ENCODE measurements at regions not wholly inside any gene's neighbourhood (a gene's known extent, or its start where the extent isn't known, plus 50 kb on each side); places are given as distances from the start of the nearest gene placed in this dataset.

DNA sequence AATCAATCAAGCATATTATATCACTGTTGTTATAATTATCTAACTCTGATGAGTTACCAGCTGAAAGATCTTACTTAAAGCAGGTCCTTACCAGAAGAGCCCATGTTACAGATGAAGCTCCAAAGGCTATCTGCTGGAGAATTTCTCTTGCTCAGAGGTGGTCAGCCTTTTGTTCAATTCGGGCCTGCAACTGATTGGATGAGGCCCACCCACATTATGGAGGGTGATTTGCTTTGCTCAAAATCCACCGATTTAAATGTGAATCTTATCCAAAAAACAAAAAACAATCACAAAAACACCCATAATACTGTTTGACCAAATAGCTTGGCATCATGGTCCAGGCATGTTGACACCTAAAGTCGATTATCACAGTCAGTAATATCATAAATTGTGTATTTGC is 348.6 kb upstream of the ANO3 start:
- H3K4me2 ChIP-seq (ENCODE audit: control insufficient read depth, extremely low read depth, insufficient read depth, low read depth, low read length), result no peak overlapping the region
- H2AFZ ChIP-seq (ENCODE audit: control insufficient read depth, low read length), result no peak overlapping the region
- no peaks in the 10 kb centered on the region for H3K9me1 ChIP-seq (ENCODE audit: control insufficient read depth, extremely low read depth, insufficient read depth, low read length)
- no peaks in the 10 kb centered on the region for H3K79me2 ChIP-seq (ENCODE audit: control insufficient read depth, insufficient read depth, low read length)
- no peak overlapping the region for H3K27ac ChIP-seq (ENCODE audit: control insufficient read depth, insufficient read depth, low read length)
- no peaks in the 10 kb centered on the region for H3K9me3 ChIP-seq (ENCODE audit: control insufficient read depth, low read depth, low read length)
- FAIRE-seq (no peak), DNase-seq (ENCODE audit: low read depth, low spot score) (no peak)
- H3K9ac ChIP-seq (ENCODE audit: control insufficient read depth, extremely low read depth, insufficient read depth, low read length), result no peak overlapping the region
- dilution Hi-C loops (cut with MboI; ENCODE audit: extremely low pct_ligation_motif_present, low sequenced_read_pairs), result no loop called here
- H3K27me3 ChIP-seq (ENCODE audit: control insufficient read depth, extremely low read depth, insufficient read depth, low read length), result no peaks in the 10 kb centered on the region
- H3K4me1 ChIP-seq (ENCODE audit: control insufficient read depth, extremely low read depth, insufficient read depth, low read length), result no peaks in the 10 kb centered on the region
- no peaks in the 10 kb centered on the region for H4K20me1 ChIP-seq (ENCODE audit: control insufficient read depth, extremely low read depth, insufficient read depth, low read length)
- TF ChIP-seq, protein P1, sequence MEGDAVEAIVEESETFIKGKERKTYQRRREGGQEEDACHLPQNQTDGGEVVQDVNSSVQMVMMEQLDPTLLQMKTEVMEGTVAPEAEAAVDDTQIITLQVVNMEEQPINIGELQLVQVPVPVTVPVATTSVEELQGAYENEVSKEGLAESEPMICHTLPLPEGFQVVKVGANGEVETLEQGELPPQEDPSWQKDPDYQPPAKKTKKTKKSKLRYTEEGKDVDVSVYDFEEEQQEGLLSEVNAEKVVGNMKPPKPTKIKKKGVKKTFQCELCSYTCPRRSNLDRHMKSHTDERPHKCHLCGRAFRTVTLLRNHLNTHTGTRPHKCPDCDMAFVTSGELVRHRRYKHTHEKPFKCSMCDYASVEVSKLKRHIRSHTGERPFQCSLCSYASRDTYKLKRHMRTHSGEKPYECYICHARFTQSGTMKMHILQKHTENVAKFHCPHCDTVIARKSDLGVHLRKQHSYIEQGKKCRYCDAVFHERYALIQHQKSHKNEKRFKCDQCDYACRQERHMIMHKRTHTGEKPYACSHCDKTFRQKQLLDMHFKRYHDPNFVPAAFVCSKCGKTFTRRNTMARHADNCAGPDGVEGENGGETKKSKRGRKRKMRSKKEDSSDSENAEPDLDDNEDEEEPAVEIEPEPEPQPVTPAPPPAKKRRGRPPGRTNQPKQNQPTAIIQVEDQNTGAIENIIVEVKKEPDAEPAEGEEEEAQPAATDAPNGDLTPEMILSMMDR (optimal IDR thresholded peaks at IDR 0.05 in 1 of 3, IDR thresholded peaks at IDR 0.05 in 1 of 3, conservative IDR thresholded peaks at IDR 0.05 in 1 of 3; ENCODE audit: extremely low read depth in 1 of 3, insufficient read depth in 2 of 3, low read length in 3 of 3), result no peak
- no peak for TF ChIP-seq EZH2 (IDR thresholded peaks at IDR 0.05; ENCODE audit: low read length)
- H3K36me3 ChIP-seq (ENCODE audit: control insufficient read depth in 2 of 2, extremely low read depth in 1 of 2, insufficient read depth in 2 of 2, low read length in 2 of 2), result no peaks in the 10 kb centered on the region
- no peak overlapping the region for H3K4me3 ChIP-seq (ENCODE audit: control insufficient read depth in 2 of 3, extremely low read depth in 1 of 3, insufficient read depth in 2 of 3, low read depth in 1 of 3, low read length in 3 of 3)

DNA sequence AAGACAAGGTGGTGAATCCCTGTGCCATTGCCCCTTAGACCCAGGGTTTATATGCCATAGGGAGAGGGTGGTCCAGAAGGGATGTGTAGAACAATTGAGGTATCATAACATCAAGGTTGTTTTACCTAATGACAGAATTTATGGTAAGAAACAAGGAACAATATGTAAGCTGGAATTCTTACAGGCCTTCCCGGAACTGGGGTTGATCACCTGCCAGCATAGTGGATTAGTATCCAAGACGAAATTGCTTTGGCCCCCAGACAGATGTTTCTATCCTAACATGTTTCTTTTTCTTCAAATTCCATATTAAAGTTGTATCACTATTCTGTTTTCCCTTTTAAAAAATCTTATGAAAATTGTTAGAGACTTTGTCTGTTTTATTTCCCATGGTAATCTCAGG is 343.8 kb upstream of the ANO3 start:
- no peak overlapping the region for H3K4me2 ChIP-seq (ENCODE audit: control insufficient read depth, extremely low read depth, insufficient read depth, low read depth, low read length)
- H3K79me2 ChIP-seq (ENCODE audit: control insufficient read depth, insufficient read depth, low read length), result no peaks in the 10 kb centered on the region
- no peaks in the 10 kb centered on the region for H3K36me3 ChIP-seq (ENCODE audit: control insufficient read depth in 2 of 2, extremely low read depth in 1 of 2, insufficient read depth in 2 of 2, low read length in 2 of 2)
- no peaks in the 10 kb centered on the region for H3K9me3 ChIP-seq (ENCODE audit: control insufficient read depth, low read depth, low read length)
- no peak overlapping the region for H3K9ac ChIP-seq (ENCODE audit: control insufficient read depth, extremely low read depth, insufficient read depth, low read length)
- H3K4me3 ChIP-seq (ENCODE audit: control insufficient read depth in 2 of 3, extremely low read depth in 1 of 3, insufficient read depth in 2 of 3, low read depth in 1 of 3, low read length in 3 of 3), result no peak overlapping the region
- no peaks in the 10 kb centered on the region for H4K20me1 ChIP-seq (ENCODE audit: control insufficient read depth, extremely low read depth, insufficient read depth, low read length)
- H3K4me1 ChIP-seq (ENCODE audit: control insufficient read depth, extremely low read depth, insufficient read depth, low read length), result no peaks in the 10 kb centered on the region
- DNase-seq (ENCODE audit: low read depth, low spot score) (no peak), FAIRE-seq (no peak)
- dilution Hi-C loops (cut with MboI; ENCODE audit: extremely low pct_ligation_motif_present, low sequenced_read_pairs), result no loop called here
- H3K27ac ChIP-seq (ENCODE audit: control insufficient read depth, insufficient read depth, low read length), result no peak overlapping the region
- no peak overlapping the region for H2AFZ ChIP-seq (ENCODE audit: control insufficient read depth, low read length)
- H3K27me3 ChIP-seq (ENCODE audit: control insufficient read depth, extremely low read depth, insufficient read depth, low read length), result no peaks in the 10 kb centered on the region
- no peaks in the 10 kb centered on the region for H3K9me1 ChIP-seq (ENCODE audit: control insufficient read depth, extremely low read depth, insufficient read depth, low read length)
- TF ChIP-seq, protein P1 (optimal IDR thresholded peaks at IDR 0.05 in 1 of 3, IDR thresholded peaks at IDR 0.05 in 1 of 3, conservative IDR thresholded peaks at IDR 0.05 in 1 of 3; ENCODE audit: extremely low read depth in 1 of 3, insufficient read depth in 2 of 3, low read length in 3 of 3), result no peak
- TF ChIP-seq EZH2 (IDR thresholded peaks at IDR 0.05; ENCODE audit: low read length), result no peak

Measured in keratinocyte (primary cell).